NCI-H748 (cell line): ENCODE measurements at regions not wholly inside any gene's neighbourhood (a gene's known extent, or its start where the extent isn't known, plus 50 kb on each side); places are given as distances from the start of the nearest gene placed in this dataset.
"Not testable (repeated sequence)": the region's sequence is repeated elsewhere in the genome, so short reads cannot be mapped to it uniquely, and the experiment has no call there.

Source experiments
- DNase-seq: peaks from one replicate; lab custom pipeline; 2025; ENCODE audit not compliant: unreplicated experiment; lab: John Stamatoyannopoulos, UW

GRCh38 chr4:162945713-162946112 lies 221.0 kb downstream of the NAF1 start:
- no peak for DNase-seq

- DNase-seq, result no peak
Measured at GRCh38 chr4:162943263-162943662, 223.4 kb downstream of the NAF1 start.

- DNase-seq, result no peak
Measured at GRCh38 chr4:162938738-162939485, 227.8 kb downstream of the NAF1 start.

- no peak for DNase-seq
Measured at GRCh38 chr4:162935214-162935613, 231.5 kb downstream of the NAF1 start.

- no peak for DNase-seq
Measured at GRCh38 chr4:162931286-162931685, 235.4 kb downstream of the NAF1 start.

- no peak for DNase-seq
Measured at GRCh38 chr4:162921178-162921785, 245.4 kb downstream of the NAF1 start.

GRCh38 chr4:162920649-162921048 lies 246.0 kb downstream of the NAF1 start:
- no peak for DNase-seq

GRCh38 chr4:162912482-162912881 lies 254.2 kb downstream of the NAF1 start:
- no peak for DNase-seq

- no peak for DNase-seq
Measured at GRCh38 chr4:162911349-162911748, 255.3 kb downstream of the NAF1 start.

GRCh38 chr4:162909952-162910351 lies 256.7 kb downstream of the NAF1 start:
- no peak for DNase-seq

- no peak for DNase-seq
Measured at GRCh38 chr4:162894387-162894786, 272.3 kb downstream of the NAF1 start.

- no peak for DNase-seq
Measured at GRCh38 chr4:162891788-162892707, 274.6 kb downstream of the NAF1 start.

GRCh38 chr4:162878096-162878495 lies 288.6 kb downstream of the NAF1 start:
- DNase-seq, result no peak

- DNase-seq, result no peak
Measured at GRCh38 chr4:162874748-162875147, 291.9 kb downstream of the NAF1 start.

GRCh38 chr4:162871990-162872389 lies 294.7 kb downstream of the NAF1 start:
- no peak for DNase-seq

- no peak for DNase-seq
Measured at GRCh38 chr4:162869157-162869556, 297.5 kb downstream of the NAF1 start.

GRCh38 chr4:162866565-162866964 lies 300.1 kb downstream of the NAF1 start:
- DNase-seq, result no peak

- no peak for DNase-seq
Measured at GRCh38 chr4:162865102-162865501, 301.6 kb downstream of the NAF1 start.

GRCh38 chr4:162853788-162854187 lies 312.9 kb downstream of the NAF1 start:
- DNase-seq, result no peak

GRCh38 chr4:162852642-162853041 lies 314.0 kb downstream of the NAF1 start:
- DNase-seq, result no peak

GRCh38 chr4:162851241-162851758 lies 315.4 kb downstream of the NAF1 start:
- not testable (repeated sequence) for DNase-seq
